ENCODE measurements at regions not wholly inside any gene's neighbourhood (a gene's known extent, or its start where the extent isn't known, plus 50 kb on each side); places are given as distances from the start of the nearest gene placed in this dataset.

DNA sequence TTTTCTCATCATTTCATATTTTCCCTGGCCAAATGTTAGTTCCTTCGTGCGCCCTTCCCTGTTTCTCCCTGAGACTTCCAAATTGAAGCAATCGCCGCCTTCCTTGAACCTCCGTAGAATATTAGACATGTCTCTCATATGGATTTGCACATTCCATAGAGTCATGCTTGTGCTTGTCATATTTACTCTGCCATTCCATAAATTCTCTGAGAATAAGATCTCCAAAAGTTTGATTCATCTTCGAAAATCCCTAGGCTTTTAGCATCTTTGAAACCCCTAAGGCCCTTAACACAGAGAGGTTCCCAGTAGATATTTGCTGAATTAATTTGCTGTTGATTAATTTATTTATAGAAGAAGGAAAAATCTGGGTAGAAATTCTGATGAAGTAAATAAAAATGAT, 202.2 kb upstream of the PIK3C3 start:
- Mint-ChIP-seq H3K27me3 (ENCODE audit: insufficient read depth, unreplicated experiment) (no peaks in the 10 kb centered on the region), H3K4me1 (ENCODE audit: insufficient read depth, unreplicated experiment) (no peaks in the 10 kb centered on the region), H3K9me3 (ENCODE audit: unreplicated experiment) (no peaks in the 10 kb centered on the region), H3K36me3 (ENCODE audit: insufficient read depth, unreplicated experiment) (no peaks in the 10 kb centered on the region), H3K4me3 (ENCODE audit: unreplicated experiment) (no peak overlapping the region), H3K27ac (ENCODE audit: low read depth, unreplicated experiment) (no peak overlapping the region)
- no TSS peak for BruUV-seq (replicated peaks)
- TF ChIP-seq, protein P1, sequence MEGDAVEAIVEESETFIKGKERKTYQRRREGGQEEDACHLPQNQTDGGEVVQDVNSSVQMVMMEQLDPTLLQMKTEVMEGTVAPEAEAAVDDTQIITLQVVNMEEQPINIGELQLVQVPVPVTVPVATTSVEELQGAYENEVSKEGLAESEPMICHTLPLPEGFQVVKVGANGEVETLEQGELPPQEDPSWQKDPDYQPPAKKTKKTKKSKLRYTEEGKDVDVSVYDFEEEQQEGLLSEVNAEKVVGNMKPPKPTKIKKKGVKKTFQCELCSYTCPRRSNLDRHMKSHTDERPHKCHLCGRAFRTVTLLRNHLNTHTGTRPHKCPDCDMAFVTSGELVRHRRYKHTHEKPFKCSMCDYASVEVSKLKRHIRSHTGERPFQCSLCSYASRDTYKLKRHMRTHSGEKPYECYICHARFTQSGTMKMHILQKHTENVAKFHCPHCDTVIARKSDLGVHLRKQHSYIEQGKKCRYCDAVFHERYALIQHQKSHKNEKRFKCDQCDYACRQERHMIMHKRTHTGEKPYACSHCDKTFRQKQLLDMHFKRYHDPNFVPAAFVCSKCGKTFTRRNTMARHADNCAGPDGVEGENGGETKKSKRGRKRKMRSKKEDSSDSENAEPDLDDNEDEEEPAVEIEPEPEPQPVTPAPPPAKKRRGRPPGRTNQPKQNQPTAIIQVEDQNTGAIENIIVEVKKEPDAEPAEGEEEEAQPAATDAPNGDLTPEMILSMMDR (IDR thresholded peaks at IDR 0.05; ENCODE audit: unreplicated experiment) = no peak
- intact Hi-C loops (cut with micrococcal nuclease) = no loop called here
- no peak for DNase-seq (ENCODE audit: unreplicated experiment)
- CTCF ChIA-PET = interaction anchor here (0.6 to 1.3 kb wide), 3 partner anchors 13 to 215 kb away, joined by 3 to 4 read pairs (median 3); no protein-coding TSS in a partner anchor
- POLR2A ChIA-PET = interaction anchor here (1.7 kb wide), 1 partner anchor 9 kb away, joined by 5 read pairs; no protein-coding TSS in a partner anchor

- Mint-ChIP-seq H3K9me3 (ENCODE audit: unreplicated experiment) (no peaks in the 10 kb centered on the region), H3K36me3 (ENCODE audit: insufficient read depth, unreplicated experiment) (no peaks in the 10 kb centered on the region), H3K4me3 (ENCODE audit: unreplicated experiment) (no peak overlapping the region), H3K27me3 (ENCODE audit: insufficient read depth, unreplicated experiment) (no peaks in the 10 kb centered on the region), H3K4me1 (ENCODE audit: insufficient read depth, unreplicated experiment) (no peaks in the 10 kb centered on the region), H3K27ac (ENCODE audit: low read depth, unreplicated experiment) (no peak overlapping the region)
- no TSS peak for BruUV-seq (replicated peaks)
- intact Hi-C loops (cut with micrococcal nuclease) = no loop called here
- TF ChIP-seq, protein P1 (IDR thresholded peaks at IDR 0.05; ENCODE audit: unreplicated experiment) = no peak
- ChIA-PET POLR2A (interaction anchor here (1.7 kb wide), 1 partner anchor 10 kb away, joined by 5 read pairs; no protein-coding TSS in a partner anchor), CTCF (interaction anchor here (0.7 to 1.6 kb wide), 3 partner anchors 12 to 346 kb away, joined by 3 to 4 read pairs (median 4); no protein-coding TSS in a partner anchor)
- DNase-seq (ENCODE audit: unreplicated experiment) = no peak
Observed at GRCh38 chr18:41751652-41752051, 203.4 kb upstream of the PIK3C3 start.

GRCh38 chr18:41751161-41751560, 203.9 kb upstream of the PIK3C3 start:
- ChIA-PET CTCF (interaction anchor here (1.6 kb wide), 1 partner anchor 158 kb away, joined by 4 read pairs; no protein-coding TSS in a partner anchor), POLR2A (interaction anchor here (1.7 kb wide), 1 partner anchor 10 kb away, joined by 5 read pairs; no protein-coding TSS in a partner anchor)
- no peak overlapping the region for H3K27ac Mint-ChIP-seq (ENCODE audit: low read depth, unreplicated experiment)
- TF ChIP-seq, protein P1 (IDR thresholded peaks at IDR 0.05; ENCODE audit: unreplicated experiment) = no peak
- no peaks in the 10 kb centered on the region for H3K27me3 Mint-ChIP-seq (ENCODE audit: insufficient read depth, unreplicated experiment)
- DNase-seq (ENCODE audit: unreplicated experiment) = no peak
- no peak overlapping the region for H3K4me3 Mint-ChIP-seq (ENCODE audit: unreplicated experiment)
- no peaks in the 10 kb centered on the region for H3K4me1 Mint-ChIP-seq (ENCODE audit: insufficient read depth, unreplicated experiment)
- no peaks in the 10 kb centered on the region for H3K9me3 Mint-ChIP-seq (ENCODE audit: unreplicated experiment)
- intact Hi-C loops (cut with micrococcal nuclease) = no loop called here
- H3K36me3 Mint-ChIP-seq (ENCODE audit: insufficient read depth, unreplicated experiment) = no peaks in the 10 kb centered on the region
- BruUV-seq (replicated peaks) = no TSS peak

GRCh38 chr18:41747723-41748242, 207.3 kb upstream of the PIK3C3 start:
- CTCF ChIA-PET = interaction anchor here (0.8 to 2.3 kb wide), 3 partner anchors 152 to 289 kb away, joined by 3 to 14 read pairs (median 3); no protein-coding TSS in a partner anchor
- H3K9me3 Mint-ChIP-seq (ENCODE audit: unreplicated experiment) = no peaks in the 10 kb centered on the region
- H3K36me3 Mint-ChIP-seq (ENCODE audit: insufficient read depth, unreplicated experiment) = no peaks in the 10 kb centered on the region
- no peak for DNase-seq (ENCODE audit: unreplicated experiment)
- TF ChIP-seq, protein P1 (IDR thresholded peaks at IDR 0.05; ENCODE audit: unreplicated experiment) = no peak
- intact Hi-C loops (cut with micrococcal nuclease) = loop anchor here (5.0 to 10.0 kb wide), 2 partner anchors 355 to 1333 kb away; no protein-coding TSS in a partner anchor
- POLR2A ChIA-PET = no interaction called here
- no peak overlapping the region for H3K27ac Mint-ChIP-seq (ENCODE audit: low read depth, unreplicated experiment)
- peaks cover 11% of the 10 kb centered on the region for H3K27me3 Mint-ChIP-seq (ENCODE audit: insufficient read depth, unreplicated experiment)
- no peaks in the 10 kb centered on the region for H3K4me1 Mint-ChIP-seq (ENCODE audit: insufficient read depth, unreplicated experiment)
- H3K4me3 Mint-ChIP-seq (ENCODE audit: unreplicated experiment) = no peak overlapping the region
- no TSS peak for BruUV-seq (replicated peaks)

Measured in MCF 10A (cell line).